ENCODE measurements at regions not wholly inside any gene's neighbourhood (a gene's known extent, or its start where the extent isn't known, plus 50 kb on each side); places are given as distances from the start of the nearest gene placed in this dataset.

- no peaks in the 10 kb centered on the region for H3K36me3 ChIP-seq
- intact Hi-C loops (cut with DNase I; ENCODE audit: low total_unique reads) = no loop called here
- H3K9me3 ChIP-seq = no peaks in the 10 kb centered on the region
- H3K4me1 ChIP-seq = no peaks in the 10 kb centered on the region
- no peak overlapping the region for H3K4me3 ChIP-seq
- H3K27me3 ChIP-seq = peaks cover 0 to 9% (median 0%) of the 10 kb centered on the region in 3 donors
- DNase-seq = no peak
- TF ChIP-seq POLR2A (IDR thresholded peaks at IDR 0.05) (no peak), POLR2AphosphoS5 (IDR thresholded peaks at IDR 0.05) (no peak), EP300 (IDR thresholded peaks at IDR 0.05) (no peak)
- TF ChIP-seq, protein P1, sequence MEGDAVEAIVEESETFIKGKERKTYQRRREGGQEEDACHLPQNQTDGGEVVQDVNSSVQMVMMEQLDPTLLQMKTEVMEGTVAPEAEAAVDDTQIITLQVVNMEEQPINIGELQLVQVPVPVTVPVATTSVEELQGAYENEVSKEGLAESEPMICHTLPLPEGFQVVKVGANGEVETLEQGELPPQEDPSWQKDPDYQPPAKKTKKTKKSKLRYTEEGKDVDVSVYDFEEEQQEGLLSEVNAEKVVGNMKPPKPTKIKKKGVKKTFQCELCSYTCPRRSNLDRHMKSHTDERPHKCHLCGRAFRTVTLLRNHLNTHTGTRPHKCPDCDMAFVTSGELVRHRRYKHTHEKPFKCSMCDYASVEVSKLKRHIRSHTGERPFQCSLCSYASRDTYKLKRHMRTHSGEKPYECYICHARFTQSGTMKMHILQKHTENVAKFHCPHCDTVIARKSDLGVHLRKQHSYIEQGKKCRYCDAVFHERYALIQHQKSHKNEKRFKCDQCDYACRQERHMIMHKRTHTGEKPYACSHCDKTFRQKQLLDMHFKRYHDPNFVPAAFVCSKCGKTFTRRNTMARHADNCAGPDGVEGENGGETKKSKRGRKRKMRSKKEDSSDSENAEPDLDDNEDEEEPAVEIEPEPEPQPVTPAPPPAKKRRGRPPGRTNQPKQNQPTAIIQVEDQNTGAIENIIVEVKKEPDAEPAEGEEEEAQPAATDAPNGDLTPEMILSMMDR (IDR thresholded peaks at IDR 0.05) = no peak
- H3K27ac ChIP-seq = no peak overlapping the region
- 75 to 90% (median 87%) methylated on average over 11 to 19 of the region's 19 CpGs for WGBS, 5 donors
These were observed 1131.9 kb downstream of the BRD1 start for GRCh38 chr22:48695731-48696305.

DNA sequence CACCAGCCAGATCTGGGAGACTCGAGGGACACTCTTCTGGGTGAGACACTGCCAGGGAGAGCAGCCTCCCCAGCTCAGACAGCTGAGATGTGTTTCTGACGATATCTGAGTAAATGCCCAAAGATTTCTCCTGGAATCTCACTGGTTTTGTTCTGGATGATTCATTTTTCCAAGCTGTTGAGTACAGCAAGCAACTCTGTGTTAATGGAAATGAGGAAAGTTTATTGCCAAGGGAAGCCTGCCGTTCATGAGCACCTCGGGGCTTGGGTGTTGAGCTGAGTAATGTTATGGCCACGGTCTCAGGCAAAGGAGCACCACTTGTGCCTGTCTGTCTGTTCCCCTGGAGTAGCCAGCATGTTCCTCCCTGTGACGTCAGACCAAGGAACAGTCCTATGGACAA lies 1132.4 kb downstream of the BRD1 start:
- Histone ChIP-seq H3K4me1 (no peaks in the 10 kb centered on the region), H3K9me3 (no peaks in the 10 kb centered on the region), H3K27me3 (peaks cover 0 to 9% (median 0%) of the 10 kb centered on the region in 3 donors), H3K4me3 (no peak overlapping the region), H3K36me3 (no peaks in the 10 kb centered on the region), H3K27ac (no peak overlapping the region)
- DNase-seq = no peak
- intact Hi-C loops (cut with DNase I; ENCODE audit: low total_unique reads) = no loop called here
- TF ChIP-seq POLR2A (IDR thresholded peaks at IDR 0.05) = no peak
- TF ChIP-seq EP300 (IDR thresholded peaks at IDR 0.05) = no peak
- TF ChIP-seq, protein P1 (IDR thresholded peaks at IDR 0.05) = no peak
- no peak for TF ChIP-seq POLR2AphosphoS5 (IDR thresholded peaks at IDR 0.05)
- 58 to 71% (median 63%) methylated on average over 5 to 6 of the region's 6 CpGs for WGBS, 5 donors

DNA sequence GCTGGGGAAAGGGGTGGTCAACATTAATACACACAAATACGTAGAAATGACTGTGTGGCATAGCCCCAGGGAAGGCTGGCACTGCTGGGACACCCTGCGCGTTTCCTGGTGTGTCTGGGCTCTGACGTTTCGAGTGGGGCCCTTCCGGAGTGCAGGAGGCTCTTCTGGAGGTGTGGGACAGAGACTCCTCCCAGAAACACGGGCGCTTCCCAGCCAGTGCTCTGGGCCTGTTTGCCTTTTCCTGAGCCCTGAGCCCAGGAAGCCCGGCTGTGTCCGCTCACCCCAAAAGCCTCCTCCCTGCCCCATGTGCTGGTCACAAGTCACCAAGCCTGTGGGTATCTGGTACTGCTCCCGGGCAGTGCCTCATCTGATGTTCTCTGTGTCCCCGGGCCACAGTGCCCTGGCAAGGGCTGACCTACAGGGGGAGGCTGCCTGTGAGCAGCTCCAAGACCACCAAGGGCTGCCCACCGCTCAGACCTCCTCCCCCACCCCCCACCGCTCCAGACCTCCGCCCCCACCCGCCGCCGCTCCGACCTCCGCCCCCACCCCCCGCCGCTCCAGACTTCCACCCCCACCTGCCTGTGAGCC lies 1133.3 kb downstream of the BRD1 start:
- intact Hi-C loops (cut with DNase I; ENCODE audit: low total_unique reads) = no loop called here
- Histone ChIP-seq H3K4me3 (no peak overlapping the region), H3K4me1 (no peaks in the 10 kb centered on the region), H3K27me3 (peaks cover 0 to 9% (median 0%) of the 10 kb centered on the region in 3 donors), H3K36me3 (no peaks in the 10 kb centered on the region), H3K9me3 (no peaks in the 10 kb centered on the region), H3K27ac (no peak overlapping the region)
- no peak for TF ChIP-seq POLR2AphosphoS5 (IDR thresholded peaks at IDR 0.05)
- no peak for TF ChIP-seq EP300 (IDR thresholded peaks at IDR 0.05)
- no peak for DNase-seq
- WGBS, 5 donors = 60 to 78% (median 68%) methylated on average over 14 to 21 of the region's 22 CpGs

DNA sequence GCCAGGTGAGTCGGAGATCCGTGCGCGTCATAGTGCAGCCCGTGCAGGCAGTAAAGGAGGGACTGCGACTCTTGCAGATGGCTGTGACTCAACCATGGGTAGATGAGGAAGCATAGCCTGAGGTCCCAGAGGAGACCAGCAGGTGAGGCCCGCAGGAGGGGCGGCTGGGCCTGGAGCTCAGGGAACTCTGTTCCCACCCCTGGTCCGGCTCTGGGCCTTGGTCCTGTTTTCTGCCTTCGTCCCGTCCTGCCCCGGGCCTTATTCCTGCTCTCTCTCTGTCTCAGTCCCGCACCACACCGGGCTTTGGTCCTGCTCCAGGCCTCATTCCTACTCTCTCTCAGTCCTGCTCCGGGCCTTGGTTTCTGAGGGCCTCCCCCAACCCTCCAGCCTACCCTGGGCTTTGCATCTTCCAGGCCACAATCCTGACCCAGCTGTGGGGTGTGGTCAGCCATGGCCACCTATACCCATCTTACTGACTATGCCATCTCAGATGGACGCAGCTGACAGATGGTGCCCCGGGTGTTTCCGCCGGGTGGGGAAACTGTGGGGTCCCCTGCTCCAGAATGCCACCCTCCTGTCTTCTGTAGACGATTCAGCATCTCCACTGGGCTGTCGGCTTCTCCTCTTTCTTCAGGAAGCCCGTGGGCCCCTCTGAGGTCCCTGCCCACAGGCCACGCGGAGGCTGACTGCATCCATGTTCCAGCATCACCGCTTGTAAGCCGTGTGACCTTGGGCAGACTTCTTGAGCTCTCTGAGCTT lies 1134.1 kb downstream of the BRD1 start:
- no peak for DNase-seq
- Histone ChIP-seq H3K4me3 (no peak overlapping the region), H3K4me1 (no peaks in the 10 kb centered on the region), H3K36me3 (no peaks in the 10 kb centered on the region), H3K27me3 (peaks cover 0 to 9% (median 0%) of the 10 kb centered on the region in 3 donors), H3K9me3 (no peaks in the 10 kb centered on the region), H3K27ac (no peak overlapping the region)
- TF ChIP-seq POLR2A (IDR thresholded peaks at IDR 0.05) (no peak), POLR2AphosphoS5 (IDR thresholded peaks at IDR 0.05) (no peak), EP300 (IDR thresholded peaks at IDR 0.05) (no peak)
- TF ChIP-seq, protein P1 (IDR thresholded peaks at IDR 0.05) = no peak
- intact Hi-C loops (cut with DNase I; ENCODE audit: low total_unique reads) = no loop called here
- 86 to 94% (median 91%) methylated on average over 26 of the region's 26 CpGs for WGBS, 5 donors
